ENCODE measurements at regions not wholly inside any gene's neighbourhood (a gene's known extent, or its start where the extent isn't known, plus 50 kb on each side); places are given as distances from the start of the nearest gene placed in this dataset.

GRCh38 chr11:81424822-81425221 lies 1308.8 kb downstream of the FAM181B start:
- TF ChIP-seq CTCF (IDR thresholded peaks at IDR 0.05 in 4 of 5, conservative IDR thresholded peaks at IDR 0.05 in 1 of 5) (no peak), POLR2A (IDR thresholded peaks at IDR 0.05) (no peak)

All from gastrocnemius medialis (tissue), 4 donors.